MG63 (cell line): ENCODE measurements at regions not wholly inside any gene's neighbourhood (a gene's known extent, or its start where the extent isn't known, plus 50 kb on each side); places are given as distances from the start of the nearest gene placed in this dataset.
"Not testable (repeated sequence)": the region's sequence is repeated elsewhere in the genome, so short reads cannot be mapped to it uniquely, and the experiment has no call there.

ENCODE experiments used
- DNase-seq: peaks from one replicate; pipeline ENCODE4 v3.0.0-alpha.2; 2020
- H3K27me3 ChIP-seq: fragments of 250-450 bp; sonication (Bioruptor Pico); 2 replicates; pipeline ENCODE4 v1.5.1; 2020; ENCODE audit warnings: mild to moderate bottlenecking, moderate library complexity
- H3K36me3 ChIP-seq: fragments of 250-450 bp; sonication (Bioruptor Pico); 2 replicates; pipeline ENCODE4 v1.5.1; 2020; ENCODE audit warnings: mild to moderate bottlenecking, moderate library complexity
- H3K4me3 ChIP-seq: fragments of 250-450 bp; sonication (Bioruptor Pico); 2 replicates; pipeline ENCODE4 v1.5.1; 2020; ENCODE audit warnings: mild to moderate bottlenecking, moderate library complexity
- H3K9me3 ChIP-seq: fragments of 250-450 bp; sonication (Bioruptor Pico); 2 replicates; pipeline ENCODE4 v1.5.1; 2020; ENCODE audit warnings: mild to moderate bottlenecking, moderate library complexity

- Histone ChIP-seq H3K4me3 (peak overlapping the region; percentile 30), H3K27me3 (0 out of 2 replicates have a peak, but pooled peaks cover 2% of the 10 kb centered on the region), H3K36me3 (no peaks in the 10 kb centered on the region), H3K9me3 (no peaks in the 10 kb centered on the region)
- peak; percentile 69 for DNase-seq
Measured at GRCh38 chr10:27319752-27320431, 79.3 kb upstream of the ACBD5 start.

DNA sequence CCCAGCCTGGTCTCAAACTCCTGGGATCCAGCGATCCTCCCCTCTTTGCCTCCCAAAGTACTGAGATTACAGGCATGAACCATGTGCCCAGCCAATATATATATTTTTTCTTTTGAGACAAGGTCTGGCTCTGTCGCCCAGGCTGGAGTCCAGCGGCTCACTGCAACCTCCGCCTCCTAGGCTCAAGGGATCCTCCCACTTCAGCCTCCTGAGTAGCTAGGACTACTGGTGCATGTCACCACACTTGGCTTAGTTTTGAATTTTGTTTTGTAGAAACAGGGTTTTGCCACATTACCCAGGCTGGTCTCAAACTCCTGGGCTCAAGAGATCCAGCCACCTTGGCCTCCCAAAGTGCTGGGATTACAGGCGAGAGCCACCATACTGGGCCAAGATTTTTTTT is 78.5 kb upstream of the ACBD5 start:
- H3K4me3 ChIP-seq, H3K36me3 ChIP-seq, H3K27me3 ChIP-seq, H3K9me3 ChIP-seq, DNase-seq: not testable (repeated sequence)

GRCh38 chr10:27315082-27315481 is 74.5 kb upstream of the ACBD5 start:
- not testable (repeated sequence) for H3K4me3 ChIP-seq, H3K36me3 ChIP-seq, H3K9me3 ChIP-seq, DNase-seq, H3K27me3 ChIP-seq

DNA sequence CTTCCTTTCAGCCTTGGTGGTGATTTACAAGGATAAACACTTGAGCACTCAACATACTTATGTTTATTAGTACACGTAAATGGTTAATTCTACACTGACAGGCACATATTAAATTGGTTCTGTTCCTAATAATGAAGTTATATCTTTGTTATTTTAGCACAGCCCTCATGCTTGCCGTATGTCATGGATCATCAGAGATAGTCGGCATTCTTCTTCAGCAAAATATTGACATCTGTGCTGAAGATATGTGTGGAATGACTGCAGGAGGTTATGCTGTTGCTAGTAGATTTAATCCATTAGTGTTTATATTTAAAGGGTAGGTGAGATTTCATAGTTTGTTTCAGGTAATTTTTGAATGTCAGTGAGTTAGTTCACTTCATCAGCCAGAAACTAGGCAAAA is 73.0 kb upstream of the ACBD5 start:
- not testable (repeated sequence) for DNase-seq, H3K9me3 ChIP-seq, H3K27me3 ChIP-seq, H3K36me3 ChIP-seq, H3K4me3 ChIP-seq

- Histone ChIP-seq H3K4me3 (no peak overlapping the region), H3K27me3 (no peaks in the 10 kb centered on the region), H3K36me3 (no peaks in the 10 kb centered on the region), H3K9me3 (no peaks in the 10 kb centered on the region)
- DNase-seq = no peak
Measured at GRCh38 chr10:27312854-27313253, 72.3 kb upstream of the ACBD5 start.

GRCh38 chr10:27311809-27312208 is 71.2 kb upstream of the ACBD5 start:
- H3K4me3 ChIP-seq, H3K9me3 ChIP-seq, DNase-seq, H3K27me3 ChIP-seq, H3K36me3 ChIP-seq: not testable (repeated sequence)

DNA sequence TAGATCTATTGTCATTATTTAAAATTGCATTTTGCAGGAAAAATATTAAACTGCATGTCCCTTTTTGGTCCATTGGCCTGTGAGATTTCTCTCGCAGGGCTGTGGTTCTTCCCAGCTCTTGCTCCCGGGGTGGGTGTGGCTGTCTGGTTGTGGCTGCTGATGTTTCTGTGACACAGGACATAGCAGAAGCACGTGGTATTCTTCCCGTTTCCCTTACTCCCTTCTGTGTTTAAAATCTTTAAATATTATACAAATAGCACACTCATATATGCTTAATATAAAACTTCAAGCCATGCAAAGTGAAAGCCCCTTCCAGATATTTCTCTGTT is 57.9 kb upstream of the ACBD5 start:
- not testable (repeated sequence) for H3K9me3 ChIP-seq, H3K4me3 ChIP-seq, H3K36me3 ChIP-seq, H3K27me3 ChIP-seq
- peak; percentile 33 for DNase-seq

GRCh38 chr10:27297844-27298521 is 57.4 kb upstream of the ACBD5 start:
- DNase-seq = no peak
- H3K36me3 ChIP-seq = no peaks in the 10 kb centered on the region
- no peaks in the 10 kb centered on the region for H3K9me3 ChIP-seq
- no peak overlapping the region for H3K4me3 ChIP-seq
- no peaks in the 10 kb centered on the region for H3K27me3 ChIP-seq

DNA sequence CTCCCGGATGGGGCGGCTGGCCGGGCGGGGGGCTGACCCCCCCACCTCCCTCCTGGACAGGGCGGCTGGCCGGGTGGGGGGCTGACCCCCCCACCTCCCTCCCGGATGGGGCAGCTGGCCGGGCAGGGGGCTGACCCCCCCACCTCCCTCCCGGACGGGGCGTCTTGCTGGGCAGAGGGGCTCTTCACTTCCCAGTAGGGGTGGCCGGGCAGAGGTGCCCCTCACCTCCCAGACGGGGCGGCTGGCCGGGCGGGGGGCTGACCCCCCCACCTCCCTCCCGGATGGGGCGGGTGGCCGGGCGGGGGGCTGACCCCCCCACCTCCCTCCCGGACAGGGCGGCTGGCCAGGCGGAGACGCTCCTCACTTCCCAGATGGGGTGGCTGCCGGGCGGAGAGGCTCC is 55.7 kb upstream of the ACBD5 start:
- not testable (repeated sequence) for H3K9me3 ChIP-seq, H3K36me3 ChIP-seq, DNase-seq, H3K4me3 ChIP-seq, H3K27me3 ChIP-seq

DNA sequence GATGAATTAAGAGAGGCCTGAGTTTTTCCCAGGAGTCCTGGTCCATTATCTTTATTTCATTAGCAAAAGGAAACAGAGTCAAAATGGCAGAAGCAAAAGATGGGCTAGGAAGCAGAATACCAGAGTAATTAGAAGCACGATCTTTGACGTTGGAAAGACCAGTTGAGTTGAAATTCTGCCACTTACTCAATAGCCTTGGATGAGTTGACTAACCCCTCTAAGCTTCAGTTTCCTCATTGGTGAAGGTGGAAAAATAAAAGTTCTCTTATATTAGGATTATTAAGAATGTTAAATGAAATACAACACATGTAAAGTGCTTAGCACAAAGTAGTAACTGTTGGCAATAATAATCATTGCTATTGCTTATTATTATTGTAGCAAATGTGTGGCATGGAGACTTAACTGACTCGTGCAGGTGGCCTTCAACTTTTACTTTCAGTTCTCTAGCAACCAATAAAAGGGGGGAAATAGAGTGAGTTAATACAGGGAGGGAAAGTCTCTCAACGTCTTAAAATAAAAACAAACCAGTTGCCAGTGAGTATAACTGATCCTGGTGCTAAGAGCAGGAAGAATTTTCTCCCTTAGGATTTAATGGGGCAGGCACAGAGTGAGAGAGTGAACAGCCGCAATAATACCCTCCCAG is 50.8 kb upstream of the ACBD5 start:
- not testable (repeated sequence) for DNase-seq, H3K27me3 ChIP-seq, H3K9me3 ChIP-seq, H3K4me3 ChIP-seq, H3K36me3 ChIP-seq
